Cardiac muscle cell (in vitro differentiated cells and primary cell): ENCODE measurements at regions not wholly inside any gene's neighbourhood (a gene's known extent, or its start where the extent isn't known, plus 50 kb on each side); places are given as distances from the start of the nearest gene placed in this dataset.

Experiments used
- DNase-seq, 2 donors: peaks; one replicate each; pipeline versions ENCODE4 v3.0.0 to v3.0.0-alpha.2; 2010 to 2017; ENCODE audit warnings: low read depth in 1 of 2, low spot score in 1 of 2
- H3K27ac ChIP-seq: fragments of 200-600 bp; sonication (generic); 2 replicates; pipeline ENCODE4 v1.5.1; 2016
- H3K27me3 ChIP-seq: fragments of 200-600 bp; sonication (generic); 2 replicates; pipeline ENCODE4 v1.6.0; 2016; ENCODE audit warnings: control low read depth
- H3K36me3 ChIP-seq: fragments of 200-600 bp; sonication (generic); 2 replicates; pipeline ENCODE4 v1.5.1; 2016; ENCODE audit warnings: control low read depth
- H3K4me1 ChIP-seq: fragments of 200-600 bp; sonication (generic); 2 replicates; pipeline ENCODE4 v1.8.1; 2017; ENCODE audit warnings: low read depth, mild to moderate bottlenecking, mixed run types
- H3K4me3 ChIP-seq: fragments of 200-600 bp; sonication (generic); 2 replicates; pipeline ENCODE4 v1.5.1; 2016; ENCODE audit warnings: mild to moderate bottlenecking
- H3K9me3 ChIP-seq: fragments of 200-600 bp; sonication (generic); 2 replicates; pipeline ENCODE4 v1.5.1; 2017; ENCODE audit warnings: low read depth, mild to moderate bottlenecking, control low read depth
- TF ChIP-seq, protein P1 (sequence below): IDR thresholded peaks from 2 replicates; pipeline ENCODE4 v1.5.1; 2012; ENCODE audit warnings: low read depth, mild to moderate bottlenecking, low read length

- Histone ChIP-seq H3K9me3 (no peaks in the 10 kb centered on the region), H3K27me3 (no peaks in the 10 kb centered on the region), H3K4me3 (no peak overlapping the region), H3K36me3 (no peaks in the 10 kb centered on the region), H3K27ac (peak overlapping the region; percentile 49), H3K4me1 (peaks cover 15% of the 10 kb centered on the region)
- no peak for DNase-seq
- TF ChIP-seq, protein P1, sequence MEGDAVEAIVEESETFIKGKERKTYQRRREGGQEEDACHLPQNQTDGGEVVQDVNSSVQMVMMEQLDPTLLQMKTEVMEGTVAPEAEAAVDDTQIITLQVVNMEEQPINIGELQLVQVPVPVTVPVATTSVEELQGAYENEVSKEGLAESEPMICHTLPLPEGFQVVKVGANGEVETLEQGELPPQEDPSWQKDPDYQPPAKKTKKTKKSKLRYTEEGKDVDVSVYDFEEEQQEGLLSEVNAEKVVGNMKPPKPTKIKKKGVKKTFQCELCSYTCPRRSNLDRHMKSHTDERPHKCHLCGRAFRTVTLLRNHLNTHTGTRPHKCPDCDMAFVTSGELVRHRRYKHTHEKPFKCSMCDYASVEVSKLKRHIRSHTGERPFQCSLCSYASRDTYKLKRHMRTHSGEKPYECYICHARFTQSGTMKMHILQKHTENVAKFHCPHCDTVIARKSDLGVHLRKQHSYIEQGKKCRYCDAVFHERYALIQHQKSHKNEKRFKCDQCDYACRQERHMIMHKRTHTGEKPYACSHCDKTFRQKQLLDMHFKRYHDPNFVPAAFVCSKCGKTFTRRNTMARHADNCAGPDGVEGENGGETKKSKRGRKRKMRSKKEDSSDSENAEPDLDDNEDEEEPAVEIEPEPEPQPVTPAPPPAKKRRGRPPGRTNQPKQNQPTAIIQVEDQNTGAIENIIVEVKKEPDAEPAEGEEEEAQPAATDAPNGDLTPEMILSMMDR = no peak
Measured at GRCh38 chr10:57015187-57015586, 654.1 kb upstream of the ZWINT start.

GRCh38 chr10:57014758-57015157 lies 653.7 kb upstream of the ZWINT start:
- DNase-seq = peak in 1 of 2 donors; percentile 42
- no peak overlapping the region for H3K4me3 ChIP-seq

DNA sequence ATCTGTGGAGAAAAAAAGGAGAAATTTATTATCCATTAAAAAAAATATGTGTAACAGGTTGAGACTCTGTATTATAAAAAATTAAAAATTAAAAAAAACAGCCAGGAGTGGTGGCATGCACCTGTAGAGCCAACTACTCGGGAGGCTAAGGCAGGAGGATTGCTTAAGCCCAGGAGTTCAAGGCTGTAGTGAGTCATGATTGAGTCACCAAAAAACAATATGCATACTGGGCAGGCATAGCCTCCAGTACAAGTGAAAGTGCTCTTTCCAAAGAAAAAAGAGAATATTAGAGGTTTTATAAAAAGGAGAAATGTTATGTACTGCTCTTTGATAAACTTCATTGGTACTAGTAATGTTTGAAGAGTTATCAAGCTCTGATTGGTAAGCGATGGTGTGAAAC lies 647.1 kb upstream of the ZWINT start:
- no peaks in the 10 kb centered on the region for H3K9me3 ChIP-seq
- H3K36me3 ChIP-seq = no peaks in the 10 kb centered on the region
- no peak overlapping the region for H3K27ac ChIP-seq
- no peaks in the 10 kb centered on the region for H3K4me1 ChIP-seq
- H3K27me3 ChIP-seq = no peaks in the 10 kb centered on the region
- DNase-seq = no peak
- H3K4me3 ChIP-seq = no peak overlapping the region
- TF ChIP-seq, protein P1 = no peak

More at GRCh38 chr10:57014758-57015157, 653.7 kb upstream of the ZWINT start:
- Histone ChIP-seq H3K4me1 (peaks cover 15% of the 10 kb centered on the region), H3K36me3 (no peaks in the 10 kb centered on the region), H3K27me3 (no peaks in the 10 kb centered on the region), H3K27ac (peak overlapping the region; percentile 49), H3K9me3 (no peaks in the 10 kb centered on the region)
- TF ChIP-seq, protein P1 = no peak

GRCh38 chr10:56991591-56992069 lies 630.6 kb upstream of the ZWINT start:
- no peak overlapping the region for H3K4me3 ChIP-seq
- no peak for DNase-seq
- no peaks in the 10 kb centered on the region for H3K9me3 ChIP-seq
- no peak overlapping the region for H3K27ac ChIP-seq
- no peaks in the 10 kb centered on the region for H3K4me1 ChIP-seq
- H3K27me3 ChIP-seq = no peaks in the 10 kb centered on the region
- TF ChIP-seq, protein P1 = no peak
- H3K36me3 ChIP-seq = no peaks in the 10 kb centered on the region

DNA sequence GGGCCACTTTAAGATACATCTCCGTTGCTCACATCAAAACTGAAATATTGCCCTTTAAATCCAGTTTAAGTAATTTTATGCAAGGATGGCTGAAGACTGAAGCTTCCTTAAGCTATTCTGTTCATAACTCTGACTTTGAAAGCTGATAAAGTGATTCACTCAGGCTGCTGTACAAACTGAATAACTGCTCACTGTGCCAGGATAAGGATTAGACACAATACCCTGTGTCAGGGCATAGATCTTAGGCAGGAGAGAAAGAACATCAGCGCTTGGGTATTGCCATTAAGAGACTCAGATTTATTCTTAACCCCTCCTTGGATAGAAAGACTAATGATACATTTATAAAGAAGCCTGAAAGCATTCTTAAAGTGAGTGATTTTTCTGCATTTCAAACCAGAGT lies 614.5 kb upstream of the ZWINT start:
- no peaks in the 10 kb centered on the region for H3K36me3 ChIP-seq
- DNase-seq = no peak
- H3K9me3 ChIP-seq = no peaks in the 10 kb centered on the region
- H3K27me3 ChIP-seq = no peaks in the 10 kb centered on the region
- TF ChIP-seq, protein P1 = no peak
- H3K4me1 ChIP-seq = peaks cover 40% of the 10 kb centered on the region
- no peak overlapping the region for H3K4me3 ChIP-seq
- H3K27ac ChIP-seq = no peak overlapping the region

DNA sequence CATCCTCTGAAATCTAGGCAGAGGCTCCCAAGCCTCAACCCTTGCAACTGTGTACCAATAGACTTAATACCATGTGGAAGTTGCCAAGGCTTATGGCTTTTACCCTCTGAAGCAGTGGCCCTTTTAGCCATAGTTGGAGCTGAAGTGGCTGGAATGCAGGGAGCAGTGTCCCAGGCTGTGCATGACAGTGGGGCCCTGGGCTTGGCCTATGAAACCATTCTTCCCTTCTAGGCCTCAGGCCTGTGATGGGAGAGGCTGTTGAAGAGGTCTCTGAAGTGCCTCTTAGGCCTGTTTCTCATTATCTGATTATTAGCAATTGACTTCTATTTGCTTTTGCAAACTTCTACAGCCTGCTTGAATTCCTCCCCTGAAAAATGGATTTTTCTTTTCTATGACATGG lies 612.7 kb upstream of the ZWINT start:
- H3K9me3 ChIP-seq = no peaks in the 10 kb centered on the region
- no peak overlapping the region for H3K4me3 ChIP-seq
- no peaks in the 10 kb centered on the region for H3K36me3 ChIP-seq
- H3K27ac ChIP-seq = peak overlapping the region; percentile 70
- H3K4me1 ChIP-seq = peaks cover 40% of the 10 kb centered on the region
- peak in 1 of 2 donors; percentile 80 for DNase-seq
- TF ChIP-seq, protein P1 = no peak
- no peaks in the 10 kb centered on the region for H3K27me3 ChIP-seq
